ENCODE measurements at regions not wholly inside any gene's neighbourhood (a gene's known extent, or its start where the extent isn't known, plus 50 kb on each side); places are given as distances from the start of the nearest gene placed in this dataset.
"Not testable (repeated sequence)": the region's sequence is repeated elsewhere in the genome, so short reads cannot be mapped to it uniquely, and the experiment has no call there.

- DNase-seq (ENCODE audit: extremely low spot score); POLR2A ChIA-PET; CTCF ChIA-PET: not testable (repeated sequence)
These were observed 116.1 kb upstream of the GJE1 start for GRCh38 chr6:142016666-142017065.

GRCh38 chr6:142015463-142015862 lies 117.3 kb upstream of the GJE1 start:
- DNase-seq (ENCODE audit: extremely low spot score); POLR2A ChIA-PET; CTCF ChIA-PET: not testable (repeated sequence)

DNA sequence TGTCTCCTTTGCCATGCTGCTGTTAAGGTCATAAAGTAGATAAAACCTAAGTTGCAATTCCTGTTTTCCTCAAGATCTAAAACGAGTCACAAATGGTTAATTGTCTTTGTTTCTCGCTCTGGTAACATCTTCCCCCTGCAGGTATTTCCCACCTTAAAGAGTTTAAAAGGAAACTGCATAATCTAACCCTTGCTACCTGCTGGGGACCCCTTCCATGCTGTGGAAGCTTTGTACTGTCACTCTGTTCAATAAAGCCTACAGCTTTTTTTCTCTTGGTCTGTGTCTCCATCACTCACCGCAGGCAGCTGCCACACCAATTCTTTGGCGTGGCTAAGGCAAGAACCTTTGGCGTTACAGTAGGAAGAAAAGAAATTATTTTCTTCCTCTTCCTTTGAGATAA lies 117.7 kb upstream of the GJE1 start:
- no peak for TF ChIP-seq CTCF (IDR thresholded peaks at IDR 0.05; ENCODE audit: control extremely low read depth, extremely low read depth, low read depth, missing control alignments)
- POLR2A ChIA-PET = no interaction called here
- no peak for DNase-seq (ENCODE audit: extremely low spot score)
- CTCF ChIA-PET = interaction anchor here (0.6 to 0.7 kb wide), 2 partner anchors 8 to 26 kb away, joined by 3 read pairs; no protein-coding TSS in a partner anchor

- POLR2A ChIA-PET = no interaction called here
These were observed 118.2 kb upstream of the GJE1 start for GRCh38 chr6:142014515-142014914.

GRCh38 chr6:142013875-142014495 lies 118.7 kb upstream of the GJE1 start:
- CTCF ChIA-PET = no interaction called here
- no peak for DNase-seq (ENCODE audit: extremely low spot score)
- no peak for TF ChIP-seq CTCF (IDR thresholded peaks at IDR 0.05; ENCODE audit: control extremely low read depth, extremely low read depth, low read depth, missing control alignments)
- POLR2A ChIA-PET = no interaction called here

More at GRCh38 chr6:142014515-142014914, 118.2 kb upstream of the GJE1 start:
- TF ChIP-seq CTCF (IDR thresholded peaks at IDR 0.05; ENCODE audit: control extremely low read depth, extremely low read depth, low read depth, missing control alignments) = no peak
- CTCF ChIA-PET = interaction anchor here (0.6 to 0.7 kb wide), 2 partner anchors 8 to 25 kb away, joined by 3 read pairs; no protein-coding TSS in a partner anchor
- no peak for DNase-seq (ENCODE audit: extremely low spot score)

DNA sequence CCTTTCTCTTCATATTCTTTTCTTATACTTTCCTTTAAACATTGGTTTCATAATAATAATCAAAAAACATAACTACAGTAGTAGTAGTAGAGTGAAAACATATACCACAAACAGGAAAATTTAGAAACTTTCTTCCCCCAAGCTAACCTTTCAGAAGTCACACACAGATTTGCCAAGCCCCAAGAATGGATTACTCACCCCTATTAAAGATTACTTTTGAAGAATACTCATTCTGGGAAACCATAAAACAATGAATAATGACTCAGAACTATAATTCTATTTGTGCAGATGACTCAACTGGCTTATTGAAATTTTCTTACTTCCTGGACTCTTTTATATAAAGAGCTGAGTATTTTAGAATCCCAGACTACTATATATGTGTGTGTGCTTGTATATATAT lies 119.4 kb upstream of the GJE1 start:
- DNase-seq (ENCODE audit: extremely low spot score) = no peak
- ChIA-PET CTCF (no interaction called here), POLR2A (no interaction called here)
- no peak for TF ChIP-seq CTCF (IDR thresholded peaks at IDR 0.05; ENCODE audit: control extremely low read depth, extremely low read depth, low read depth, missing control alignments)

- DNase-seq (ENCODE audit: extremely low spot score) = no peak
- no peak for TF ChIP-seq CTCF (IDR thresholded peaks at IDR 0.05; ENCODE audit: control extremely low read depth, extremely low read depth, low read depth, missing control alignments)
- ChIA-PET POLR2A (no interaction called here), CTCF (no interaction called here)
These were observed 121.0 kb upstream of the GJE1 start for GRCh38 chr6:142011775-142012174.

DNA sequence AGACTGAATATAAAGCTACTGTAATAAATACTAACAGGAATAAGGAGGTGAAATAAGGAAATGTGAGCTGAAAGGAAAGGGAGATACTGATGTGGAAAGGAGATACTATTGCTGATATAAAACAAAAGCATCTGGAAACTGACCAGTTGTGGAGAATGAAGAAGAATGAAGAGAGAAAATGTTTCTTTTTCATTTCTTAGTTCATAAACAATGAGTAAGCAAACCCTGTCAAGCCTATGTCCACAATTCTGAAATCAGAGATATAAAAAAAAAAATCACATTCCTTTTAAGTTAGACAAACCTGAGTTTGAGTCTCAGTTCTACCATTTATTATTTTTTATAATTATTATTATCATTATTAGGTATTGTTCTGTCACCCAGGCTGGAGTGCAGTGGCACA lies 121.6 kb upstream of the GJE1 start:
- no peak for TF ChIP-seq CTCF (IDR thresholded peaks at IDR 0.05; ENCODE audit: control extremely low read depth, extremely low read depth, low read depth, missing control alignments)
- DNase-seq (ENCODE audit: extremely low spot score) = no peak
- CTCF ChIA-PET = no interaction called here
- POLR2A ChIA-PET = no interaction called here
